H9 (cell line): ENCODE measurements at regions not wholly inside any gene's neighbourhood (a gene's known extent, or its start where the extent isn't known, plus 50 kb on each side); places are given as distances from the start of the nearest gene placed in this dataset.

Experiments
- DNase-seq: peaks from one replicate; pipeline ENCODE4 v3.0.0-alpha.2; 2017
- H2AFZ ChIP-seq: one replicate; pipeline ENCODE4 v1.6.1; 2013; ENCODE audit warnings: mild to moderate bottlenecking, low read length, control low read depth, moderate library complexity
- H2AK5ac ChIP-seq: 2 replicates; pipeline ENCODE4 v1.6.1; 2013; ENCODE audit warnings: low read length, control low read depth, mixed read lengths; ENCODE audit not compliant: insufficient read length
- H2BK120ac ChIP-seq: one replicate; pipeline ENCODE4 v1.6.1; 2013; ENCODE audit warnings: low read depth, mild to moderate bottlenecking, low read length, control low read depth, inconsistent platforms; ENCODE audit not compliant: poor library complexity, severe bottlenecking
- H2BK12ac ChIP-seq: 2 replicates; pipeline ENCODE4 v1.6.1; 2013; ENCODE audit warnings: low read length, control low read depth, mixed read lengths, low read depth; ENCODE audit not compliant: insufficient read length
- H2BK15ac ChIP-seq: 2 replicates; pipeline ENCODE4 v1.6.1; 2013; ENCODE audit warnings: low read depth, low read length, control low read depth
- H2BK20ac ChIP-seq: one replicate; pipeline ENCODE4 v1.6.1; 2013; ENCODE audit warnings: low read depth, mild to moderate bottlenecking, low read length, control low read depth, inconsistent platforms; ENCODE audit not compliant: poor library complexity, severe bottlenecking
- H2BK5ac ChIP-seq: 2 replicates; pipeline ENCODE4 v1.6.1; 2013; ENCODE audit warnings: low read length, control low read depth, mixed read lengths; ENCODE audit not compliant: insufficient read length
- H3K14ac ChIP-seq: 2 replicates; pipeline ENCODE4 v1.6.1; 2013; ENCODE audit warnings: low read length, control low read depth; ENCODE audit not compliant: insufficient read depth
- H3K18ac ChIP-seq: 2 replicates; pipeline ENCODE4 v1.6.1; 2013; ENCODE audit warnings: low read depth, mild to moderate bottlenecking, mixed read lengths, low read length, control low read depth; ENCODE audit not compliant: insufficient read length
- H3K23ac ChIP-seq: 2 replicates; pipeline ENCODE4 v1.6.1; 2013; ENCODE audit warnings: low read length, control low read depth, mixed read lengths, low read depth; ENCODE audit not compliant: insufficient read length
- H3K23me2 ChIP-seq: 2 replicates; pipeline ENCODE4 v1.6.1; 2013; ENCODE audit warnings: low read depth, mild to moderate bottlenecking, mixed read lengths, low read length, control low read depth; ENCODE audit not compliant: insufficient read length, poor library complexity, severe bottlenecking
- H3K27ac ChIP-seq: 2 replicates; pipeline ENCODE4 v1.5.1; 2013; ENCODE audit warnings: low read length, control low read depth, mixed read lengths, low read depth; ENCODE audit not compliant: insufficient read length
- H3K27me3 ChIP-seq: 2 replicates; pipeline ENCODE4 v1.6.1; 2013; ENCODE audit warnings: low read length, control low read depth, inconsistent platforms; ENCODE audit not compliant: insufficient read depth
- H3K4ac ChIP-seq: 2 replicates; pipeline ENCODE4 v1.6.1; 2013; ENCODE audit warnings: low read depth, mild to moderate bottlenecking, control low read depth, inconsistent platforms, low read length, moderate library complexity
- H3K4me1 ChIP-seq: 2 replicates; pipeline ENCODE4 v1.6.1; 2013; ENCODE audit warnings: low read length, control low read depth, inconsistent platforms; ENCODE audit not compliant: insufficient read depth
- H3K4me2 ChIP-seq: 2 replicates; pipeline ENCODE4 v1.6.1; 2013; ENCODE audit warnings: low read length, control low read depth, mixed read lengths; ENCODE audit not compliant: insufficient read length, insufficient read depth
- H3K56ac ChIP-seq: 2 replicates; pipeline ENCODE4 v1.6.1; 2013; ENCODE audit warnings: low read depth, mild to moderate bottlenecking, mixed read lengths, low read length, control low read depth; ENCODE audit not compliant: insufficient read length
- H3K79me1 ChIP-seq: 2 replicates; pipeline ENCODE4 v1.6.1; 2013; ENCODE audit warnings: low read depth, mild to moderate bottlenecking, moderate library complexity, low read length, control low read depth, inconsistent platforms; ENCODE audit not compliant: insufficient read depth, poor library complexity, severe bottlenecking
- H3K79me2 ChIP-seq: 2 replicates; pipeline ENCODE4 v1.6.1; 2013; ENCODE audit warnings: low read length, control low read depth, inconsistent platforms; ENCODE audit not compliant: insufficient read depth
- H3K9ac ChIP-seq: 2 replicates; pipeline ENCODE4 v1.6.1; 2013; ENCODE audit warnings: low read length, control low read depth, mixed read lengths; ENCODE audit not compliant: insufficient read length; ENCODE audit errors: extremely low read depth
- H3K9me3 ChIP-seq: one replicate; pipeline ENCODE4 v1.6.1; 2013; ENCODE audit warnings: low read depth, low read length, inconsistent platforms; ENCODE audit not compliant: control insufficient read depth
- H3T11ph ChIP-seq: one replicate; pipeline ENCODE4 v1.6.1; 2013; ENCODE audit warnings: mild to moderate bottlenecking, low read length, control low read depth, inconsistent platforms
- H4K20me1 ChIP-seq: one replicate; pipeline ENCODE4 v1.6.1; 2013; ENCODE audit not compliant: control insufficient read depth, insufficient read length, insufficient read depth
- H4K5ac ChIP-seq: 2 replicates; pipeline ENCODE4 v1.6.1; 2013; ENCODE audit warnings: low read depth, mild to moderate bottlenecking, mixed read lengths, low read length, control low read depth; ENCODE audit not compliant: insufficient read length
- H4K8ac ChIP-seq: replicated peaks from 2 replicates; pipeline ENCODE4 v1.6.1; 2013; ENCODE audit warnings: low read length, control low read depth, mixed read lengths, low read depth; ENCODE audit not compliant: insufficient read length
- H4K91ac ChIP-seq: 2 replicates; pipeline ENCODE4 v1.6.1; 2013; ENCODE audit warnings: low read depth, mild to moderate bottlenecking, moderate library complexity, mixed read lengths, low read length, control low read depth; ENCODE audit not compliant: insufficient read length
- H3K27ac Mint-ChIP-seq, 3 experiments: 2 replicates in 2 of 3; 3 replicates in 1 of 3; pipeline ENCODE4 v1.8.0; 2020 to 2021; ENCODE audit warnings: mixed read lengths in 3 of 3, mild to moderate bottlenecking in 1 of 3, moderate library complexity in 1 of 3
- H3K27me3 Mint-ChIP-seq: 2 replicates; pipeline ENCODE4 v1.8.0; 2021; ENCODE audit warnings: low read depth, mild to moderate bottlenecking, moderate library complexity, mixed read lengths
- H3K36me3 Mint-ChIP-seq, 3 experiments: 2 replicates in 2 of 3; 3 replicates in 1 of 3; pipeline ENCODE4 v1.8.0; 2020 to 2021; ENCODE audit warnings: low read depth in 3 of 3, mixed read lengths in 3 of 3; ENCODE audit not compliant: insufficient read depth in 1 of 3
- H3K4me1 Mint-ChIP-seq, 2 experiments: 2 replicates each; pipeline ENCODE4 v1.8.0; 2020; ENCODE audit warnings: mixed read lengths in 2 of 2
- H3K4me3 Mint-ChIP-seq, 2 experiments: 2 replicates in 1 of 2; 3 replicates in 1 of 2; pipeline ENCODE4 v1.8.0; 2020 to 2021; ENCODE audit warnings: mild to moderate bottlenecking in 2 of 2, mixed read lengths in 2 of 2, moderate library complexity in 1 of 2
- H3K9me3 Mint-ChIP-seq, 2 experiments: 2 replicates in 1 of 2; 3 replicates in 1 of 2; pipeline ENCODE4 v1.8.0; 2020; ENCODE audit warnings: mild to moderate bottlenecking in 2 of 2, mixed read lengths in 2 of 2, moderate library complexity in 1 of 2
- CTCF ChIP-seq: fragments of 200-600 bp; sonication (generic); conservative IDR thresholded peaks from 3 replicates; pipeline ENCODE4 v1.8.0; 2021; ENCODE audit warnings: antibody characterized with exemption, mild to moderate bottlenecking
- WGBS: extraction: QIAGEN DNeasy Blood & Tissue Kit; methylation state at CpG from one replicate; pipeline ENCODE4 v1.1.7; 2013; ENCODE audit warnings: missing lambda C conversion rate, low lambda C conversion rate, mixed read lengths; ENCODE audit not compliant: insufficient read length; ENCODE audit errors: extremely low coverage; 5-methylcytosine and 5-hydroxymethylcytosine counted together

- H3K4me2 ChIP-seq, result no peak overlapping the region
- Mint-ChIP-seq H3K4me1 (peaks cover 16 to 22% of the 10 kb centered on the region in 2 experiments), H3K27ac (no peak overlapping the region; a peak in 1 of 7 replicates), H3K4me3 (no peak overlapping the region), H3K27me3 (no peaks in the 10 kb centered on the region), H3K36me3 (no peaks in the 10 kb centered on the region), H3K9me3 (no peaks in the 10 kb centered on the region)
- H2BK120ac ChIP-seq, result no peak overlapping the region
- H3K23me2 ChIP-seq, result no peaks in the 10 kb centered on the region
- no peak overlapping the region for H4K91ac ChIP-seq
- no peaks in the 10 kb centered on the region for H4K20me1 ChIP-seq
- H3T11ph ChIP-seq, result no peak overlapping the region
- H4K5ac ChIP-seq, result no peak overlapping the region
- H3K79me1 ChIP-seq, result no peaks in the 10 kb centered on the region
- H2BK15ac ChIP-seq, result no peak overlapping the region
- no peaks in the 10 kb centered on the region for H3K79me2 ChIP-seq
- H3K4ac ChIP-seq, result no peak overlapping the region
- no peaks in the 10 kb centered on the region for H3K27me3 ChIP-seq
- H3K9ac ChIP-seq, result no peak overlapping the region
- H3K18ac ChIP-seq, result no peak overlapping the region
- H2AFZ ChIP-seq, result no peak overlapping the region
- no peak overlapping the region for H3K56ac ChIP-seq
- H3K4me1 ChIP-seq, result peaks cover 3% of the 10 kb centered on the region; the same call in 1 of the 2 replicates
- no peak overlapping the region for H4K8ac ChIP-seq
- no peak overlapping the region for H2BK20ac ChIP-seq
- H2BK5ac ChIP-seq, result no peak overlapping the region
- no peak overlapping the region for H2BK12ac ChIP-seq
- no peaks in the 10 kb centered on the region for H3K9me3 ChIP-seq
- DNase-seq, result no peak
- no peak overlapping the region for H3K23ac ChIP-seq
- no CpG with 5 or more reads among the region's 5 CpGs for WGBS
- H3K14ac ChIP-seq, result no peak overlapping the region
- no peak overlapping the region for H3K27ac ChIP-seq
- no peak overlapping the region for H2AK5ac ChIP-seq
- TF ChIP-seq CTCF, result no peak
Measured at GRCh38 chr1:216809649-216810048, 86.4 kb upstream of the ESRRG start.
